ENCODE measurements at regions not wholly inside any gene's neighbourhood (a gene's known extent, or its start where the extent isn't known, plus 50 kb on each side); places are given as distances from the start of the nearest gene placed in this dataset.
"Not testable (repeated sequence)": the region's sequence is repeated elsewhere in the genome, so short reads cannot be mapped to it uniquely, and the experiment has no call there.

DNA sequence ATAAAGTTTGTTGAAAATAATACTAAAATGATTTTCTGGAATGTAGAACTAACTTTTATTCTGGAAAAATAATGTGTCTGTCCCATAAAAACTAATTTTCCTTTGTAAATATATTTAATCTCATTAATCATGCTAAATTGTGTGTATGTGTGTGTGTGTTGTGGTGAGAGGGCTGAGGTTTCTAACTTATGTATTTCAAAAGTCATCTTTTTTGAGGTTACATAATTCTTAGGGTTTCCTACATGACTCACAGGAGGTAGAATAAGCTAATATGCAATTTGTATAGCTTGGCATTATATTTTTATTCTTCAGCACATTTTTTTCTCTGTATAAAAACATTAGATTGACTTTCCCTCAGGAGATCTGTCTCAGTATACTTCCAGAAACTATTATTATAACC lies 64.1 kb upstream of the CLVS2 start:
- no peak overlapping the region for H3K4me3 ChIP-seq (ENCODE audit: low read length)
- ChIA-PET CTCF (no interaction called here), POLR2A (no interaction called here)
- no peaks in the 10 kb centered on the region for H3K4me1 ChIP-seq (ENCODE audit: insufficient read depth, low read length)
- H3K9me3 ChIP-seq (ENCODE audit: control insufficient read depth in 1 of 2, insufficient read depth in 1 of 2, low read length in 2 of 2) = no peaks in the 10 kb centered on the region
- no peaks in the 10 kb centered on the region for H3K27me3 Mint-ChIP-seq
- no peaks in the 10 kb centered on the region for H3K4me1 Mint-ChIP-seq (ENCODE audit: low read depth)
- ATAC-seq (ENCODE audit: poor library complexity) (no peak), DNase-seq (no peak)
- no peak overlapping the region for H3K27ac Mint-ChIP-seq
- H3K36me3 Mint-ChIP-seq (ENCODE audit: low read depth) = no peaks in the 10 kb centered on the region
- TF ChIP-seq, protein P1, sequence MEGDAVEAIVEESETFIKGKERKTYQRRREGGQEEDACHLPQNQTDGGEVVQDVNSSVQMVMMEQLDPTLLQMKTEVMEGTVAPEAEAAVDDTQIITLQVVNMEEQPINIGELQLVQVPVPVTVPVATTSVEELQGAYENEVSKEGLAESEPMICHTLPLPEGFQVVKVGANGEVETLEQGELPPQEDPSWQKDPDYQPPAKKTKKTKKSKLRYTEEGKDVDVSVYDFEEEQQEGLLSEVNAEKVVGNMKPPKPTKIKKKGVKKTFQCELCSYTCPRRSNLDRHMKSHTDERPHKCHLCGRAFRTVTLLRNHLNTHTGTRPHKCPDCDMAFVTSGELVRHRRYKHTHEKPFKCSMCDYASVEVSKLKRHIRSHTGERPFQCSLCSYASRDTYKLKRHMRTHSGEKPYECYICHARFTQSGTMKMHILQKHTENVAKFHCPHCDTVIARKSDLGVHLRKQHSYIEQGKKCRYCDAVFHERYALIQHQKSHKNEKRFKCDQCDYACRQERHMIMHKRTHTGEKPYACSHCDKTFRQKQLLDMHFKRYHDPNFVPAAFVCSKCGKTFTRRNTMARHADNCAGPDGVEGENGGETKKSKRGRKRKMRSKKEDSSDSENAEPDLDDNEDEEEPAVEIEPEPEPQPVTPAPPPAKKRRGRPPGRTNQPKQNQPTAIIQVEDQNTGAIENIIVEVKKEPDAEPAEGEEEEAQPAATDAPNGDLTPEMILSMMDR (IDR thresholded peaks at IDR 0.05) = no peak
- no peak overlapping the region for H3K27ac ChIP-seq (ENCODE audit: low read depth in 1 of 2, low read length in 2 of 2)
- no peaks in the 10 kb centered on the region for H3K36me3 ChIP-seq (ENCODE audit: insufficient read depth, low read length)
- intact Hi-C loops (cut with DNase I, micrococcal nuclease) = no loop called here
- H3K9me3 Mint-ChIP-seq = peaks cover 12% of the 10 kb centered on the region
- no peak overlapping the region for H3K4me3 Mint-ChIP-seq
- no peaks in the 10 kb centered on the region for H3K27me3 ChIP-seq (ENCODE audit: control insufficient read depth in 1 of 2, insufficient read depth in 2 of 2, low read length in 2 of 2)

DNA sequence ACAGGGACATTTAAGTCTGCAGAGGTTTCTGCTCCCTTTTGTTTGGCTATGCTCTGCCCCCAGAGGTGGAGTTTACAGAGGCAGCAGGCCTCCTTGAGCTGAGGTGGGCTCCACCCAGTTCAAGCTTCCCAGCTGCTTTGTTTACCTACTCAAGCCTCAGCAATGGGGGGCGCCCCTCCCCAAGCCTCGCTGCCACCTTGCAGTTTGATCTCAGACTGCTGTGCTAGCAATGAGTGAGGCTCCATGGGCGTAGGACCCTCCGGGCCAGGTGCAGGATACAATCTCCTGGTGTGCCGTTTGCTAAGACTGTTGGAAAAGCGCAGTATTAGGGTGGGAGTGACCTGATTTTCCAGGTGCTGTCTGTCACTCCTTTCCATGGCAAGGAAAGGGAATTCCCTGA lies 51.1 kb upstream of the CLVS2 start:
- DNase-seq; H3K4me1 Mint-ChIP-seq (ENCODE audit: low read depth); POLR2A ChIA-PET; H3K27ac ChIP-seq (ENCODE audit: low read depth in 1 of 2, low read length in 2 of 2); CTCF ChIA-PET; H3K27me3 Mint-ChIP-seq; H3K4me3 ChIP-seq (ENCODE audit: low read length); H3K36me3 Mint-ChIP-seq (ENCODE audit: low read depth); H3K9me3 Mint-ChIP-seq; intact Hi-C loops (cut with DNase I, micrococcal nuclease); H3K9me3 ChIP-seq (ENCODE audit: control insufficient read depth in 1 of 2, insufficient read depth in 1 of 2, low read length in 2 of 2); ATAC-seq (ENCODE audit: poor library complexity); H3K36me3 ChIP-seq (ENCODE audit: insufficient read depth, low read length); H3K4me1 ChIP-seq (ENCODE audit: insufficient read depth, low read length); H3K27ac Mint-ChIP-seq; H3K27me3 ChIP-seq (ENCODE audit: control insufficient read depth in 1 of 2, insufficient read depth in 2 of 2, low read length in 2 of 2); H3K4me3 Mint-ChIP-seq: not testable (repeated sequence)

All from CD4-positive, alpha-beta T cell (primary cell).